Right lobe of liver (tissue), 6 donors: ENCODE measurements at regions not wholly inside any gene's neighbourhood (a gene's known extent, or its start where the extent isn't known, plus 50 kb on each side); places are given as distances from the start of the nearest gene placed in this dataset.

ENCODE experiments used
- ATAC-seq, 4 donors: fragments of 200-7000 bp; cut with Tn5 transposase; one replicate each; pipeline ENCODE4 v1.9.1; 2020; ENCODE audit warnings: mild to moderate bottlenecking in 4 of 4, moderate library complexity in 4 of 4
- DNase-seq, 3 donors: peaks; one replicate each; pipeline ENCODE4 v3.0.0-alpha.2; 2020
- H3K27ac ChIP-seq, 3 donors: fragments of 200-600 bp; one replicate each; pipeline ENCODE4 v1.8.0; 2022
- H3K27me3 ChIP-seq, 2 donors: fragments of 200-600 bp; one replicate each; pipeline ENCODE4 v1.8.0; 2022
- H3K36me3 ChIP-seq, 4 donors: fragments of 200-600 bp; sonication (generic) in 1 of 4; one replicate each; pipeline versions ENCODE4 v1.5.1 to v1.8.0; 2017 to 2022; ENCODE audit warnings: control low read depth in 1 of 4
- H3K4me1 ChIP-seq, 4 donors: fragments of 200-600 bp; sonication (generic) in 1 of 4; one replicate each; pipeline versions ENCODE4 v1.5.1 to v1.8.0; 2017 to 2022; ENCODE audit warnings: control low read depth in 1 of 4
- H3K4me3 ChIP-seq, 3 donors: fragments of 200-600 bp; one replicate each; pipeline ENCODE4 v1.8.0; 2022
- H3K9me3 ChIP-seq, 4 donors: fragments of 200-600 bp; sonication (generic) in 1 of 4; one replicate each; pipeline versions ENCODE4 v1.5.1 to v1.8.0; 2017 to 2022; ENCODE audit warnings: control low read depth in 1 of 4
- POLR2A ChIP-seq: fragments of 450-650 bp; IDR thresholded peaks from one replicate; pipeline ENCODE4 v1.6.1; 2017; ENCODE audit warnings: antibody characterized with exemption, mild to moderate bottlenecking
- WGBS: methylation state at CpG from one replicate; pipeline ENCODE4 v1.1.6; 2018; ENCODE audit warnings: low coverage, low lambda C conversion rate; ENCODE audit not compliant: insufficient coverage; ENCODE audit errors: missing lambda C conversion rate; 5-methylcytosine and 5-hydroxymethylcytosine counted together
- intact Hi-C, 2 donors: fragments of 100-400 bp; cut with DNase I; formaldehyde crosslinking; loops; one replicate each; pipeline versions ENCODE4 v1.11.2 to v1.14.1; 2022
- TF ChIP-seq, protein P1 (sequence below), 4 donors: fragments of 200-600 bp in 3 of 4; fragments of 450-650 bp in 1 of 4; IDR thresholded peaks; one replicate each; pipeline versions ENCODE4 v1.5.1 to v1.8.0; 2016 to 2022; ENCODE audit warnings: antibody characterized with exemption in 4 of 4, mild to moderate bottlenecking in 2 of 4
- donor health status: DM: no; HTN: yes; CAD: no.
- donor health status: DM: no; HTN: no; CAD: no.
- donor health status: DM: no; HTN: no; CAD: no.
- donor health status: DM: no; HTN: yes; CAD: no.
- donor health status: DM: no; HTN: yes; CAD: no.

DNA sequence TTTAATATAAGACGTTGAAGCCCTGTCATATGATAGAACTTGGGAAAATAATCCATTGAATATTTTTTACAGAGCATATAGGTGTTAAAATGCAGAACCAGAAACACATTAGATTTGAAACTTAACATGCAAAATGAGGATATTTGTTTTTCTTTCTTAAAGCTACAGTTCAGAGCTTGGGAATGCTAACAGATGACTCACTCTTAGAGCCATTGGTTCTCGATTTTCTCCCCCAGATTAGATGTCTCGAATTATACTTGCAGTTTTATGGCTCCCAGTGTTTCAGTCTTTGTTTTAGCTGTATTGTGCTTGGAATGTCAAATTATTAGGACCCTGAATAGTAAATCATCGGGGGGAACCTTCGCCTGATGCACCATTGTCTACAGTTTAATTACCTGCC, 575.7 kb upstream of the ZP4 start:
- no peaks in the 10 kb centered on the region for H3K4me1 ChIP-seq
- no peak for ATAC-seq
- DNase-seq: no peak
- intact Hi-C loops: no loop called here
- H3K27me3 ChIP-seq: no peaks in the 10 kb centered on the region
- no peak overlapping the region for H3K4me3 ChIP-seq
- H3K9me3 ChIP-seq: no peaks in the 10 kb centered on the region
- WGBS: 68% methylated on average over 5 of the region's 5 CpGs
- TF ChIP-seq POLR2A: no peak
- TF ChIP-seq, protein P1, sequence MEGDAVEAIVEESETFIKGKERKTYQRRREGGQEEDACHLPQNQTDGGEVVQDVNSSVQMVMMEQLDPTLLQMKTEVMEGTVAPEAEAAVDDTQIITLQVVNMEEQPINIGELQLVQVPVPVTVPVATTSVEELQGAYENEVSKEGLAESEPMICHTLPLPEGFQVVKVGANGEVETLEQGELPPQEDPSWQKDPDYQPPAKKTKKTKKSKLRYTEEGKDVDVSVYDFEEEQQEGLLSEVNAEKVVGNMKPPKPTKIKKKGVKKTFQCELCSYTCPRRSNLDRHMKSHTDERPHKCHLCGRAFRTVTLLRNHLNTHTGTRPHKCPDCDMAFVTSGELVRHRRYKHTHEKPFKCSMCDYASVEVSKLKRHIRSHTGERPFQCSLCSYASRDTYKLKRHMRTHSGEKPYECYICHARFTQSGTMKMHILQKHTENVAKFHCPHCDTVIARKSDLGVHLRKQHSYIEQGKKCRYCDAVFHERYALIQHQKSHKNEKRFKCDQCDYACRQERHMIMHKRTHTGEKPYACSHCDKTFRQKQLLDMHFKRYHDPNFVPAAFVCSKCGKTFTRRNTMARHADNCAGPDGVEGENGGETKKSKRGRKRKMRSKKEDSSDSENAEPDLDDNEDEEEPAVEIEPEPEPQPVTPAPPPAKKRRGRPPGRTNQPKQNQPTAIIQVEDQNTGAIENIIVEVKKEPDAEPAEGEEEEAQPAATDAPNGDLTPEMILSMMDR (IDR thresholded peaks at IDR 0.05): no peak
- no peak overlapping the region for H3K27ac ChIP-seq
- no peaks in the 10 kb centered on the region for H3K36me3 ChIP-seq

DNA sequence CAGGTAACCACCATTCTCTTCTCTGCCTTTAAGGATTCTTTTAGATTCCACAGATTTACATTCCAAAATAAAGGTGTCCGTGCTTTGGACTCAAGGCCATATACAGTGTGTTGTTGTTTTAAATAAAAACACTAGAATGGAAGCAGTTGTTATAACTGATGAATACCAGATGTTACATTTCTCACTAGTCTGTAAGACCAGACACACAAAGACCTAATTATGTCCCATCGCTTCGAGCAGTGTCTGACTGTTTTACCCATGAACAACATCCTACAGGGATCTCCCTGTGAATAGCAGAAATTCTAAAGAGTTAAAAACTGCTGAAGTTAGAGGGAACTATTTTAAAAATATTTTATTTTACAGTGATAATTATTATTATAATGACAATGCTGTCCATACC, 574.7 kb upstream of the ZP4 start:
- H3K36me3 ChIP-seq: no peaks in the 10 kb centered on the region
- H3K27me3 ChIP-seq: no peaks in the 10 kb centered on the region
- DNase-seq (no peak), ATAC-seq (no peak)
- no peak overlapping the region for H3K27ac ChIP-seq
- no peak overlapping the region for H3K4me3 ChIP-seq
- intact Hi-C loops: no loop called here
- TF ChIP-seq, protein P1 (IDR thresholded peaks at IDR 0.05): no peak
- no peak for TF ChIP-seq POLR2A
- no peaks in the 10 kb centered on the region for H3K9me3 ChIP-seq
- no peaks in the 10 kb centered on the region for H3K4me1 ChIP-seq
- 53% methylated on average over 3 of the region's 3 CpGs for WGBS

DNA sequence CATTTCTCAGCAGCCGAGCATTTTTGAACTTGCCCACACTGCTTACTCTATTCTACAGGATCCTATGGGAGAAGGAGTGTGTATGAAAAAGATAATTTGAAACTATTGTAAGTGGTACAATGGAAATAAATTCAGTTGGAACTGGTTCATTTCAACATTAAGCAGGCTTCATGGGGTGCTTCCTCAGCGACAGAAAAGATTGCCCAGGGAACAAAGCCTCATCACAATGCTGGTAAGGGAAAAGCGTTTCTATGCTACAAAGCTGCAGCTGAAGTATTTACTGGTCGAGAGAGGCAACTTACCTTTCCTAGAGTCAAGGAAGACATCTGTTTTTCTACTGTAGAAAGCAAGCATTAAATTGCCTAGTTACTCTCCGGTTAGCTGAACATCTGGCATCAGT, 568.2 kb upstream of the ZP4 start:
- H3K27ac ChIP-seq: no peak overlapping the region
- H3K36me3 ChIP-seq: no peaks in the 10 kb centered on the region
- no peaks in the 10 kb centered on the region for H3K4me1 ChIP-seq
- H3K27me3 ChIP-seq: no peaks in the 10 kb centered on the region
- H3K9me3 ChIP-seq: no peaks in the 10 kb centered on the region
- WGBS: 31% methylated on average over 4 of the region's 5 CpGs
- ATAC-seq (no peak), DNase-seq (no peak)
- no peak for TF ChIP-seq POLR2A
- TF ChIP-seq, protein P1 (IDR thresholded peaks at IDR 0.05): no peak
- H3K4me3 ChIP-seq: no peak overlapping the region
- intact Hi-C loops: no loop called here

DNA sequence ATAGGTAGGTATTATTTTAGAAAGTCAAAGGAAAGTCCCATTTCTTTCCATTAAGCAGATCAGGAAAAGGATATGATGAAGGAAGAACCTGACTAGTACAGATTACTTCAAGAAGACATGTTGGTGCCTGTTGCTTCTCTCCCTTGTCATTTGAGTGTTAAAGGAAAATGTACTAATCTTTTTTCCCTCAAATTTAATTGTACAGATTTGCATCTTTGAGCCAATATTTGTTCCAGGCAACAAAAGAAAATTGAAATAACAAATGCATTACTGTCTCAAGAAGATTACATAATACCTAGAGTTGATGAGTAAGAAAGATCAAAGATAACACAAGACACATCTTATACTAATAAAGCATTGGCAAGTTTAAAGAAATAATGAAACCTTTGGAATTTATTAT, 566.9 kb upstream of the ZP4 start:
- H3K9me3 ChIP-seq: no peaks in the 10 kb centered on the region
- no peak for DNase-seq
- TF ChIP-seq, protein P1 (IDR thresholded peaks at IDR 0.05): no peak
- no peak for TF ChIP-seq POLR2A
- H3K4me3 ChIP-seq: no peak overlapping the region
- H3K27me3 ChIP-seq: no peaks in the 10 kb centered on the region
- intact Hi-C loops: no loop called here
- no peaks in the 10 kb centered on the region for H3K36me3 ChIP-seq
- no peak for ATAC-seq
- H3K4me1 ChIP-seq: no peaks in the 10 kb centered on the region
- H3K27ac ChIP-seq: no peak overlapping the region

DNA sequence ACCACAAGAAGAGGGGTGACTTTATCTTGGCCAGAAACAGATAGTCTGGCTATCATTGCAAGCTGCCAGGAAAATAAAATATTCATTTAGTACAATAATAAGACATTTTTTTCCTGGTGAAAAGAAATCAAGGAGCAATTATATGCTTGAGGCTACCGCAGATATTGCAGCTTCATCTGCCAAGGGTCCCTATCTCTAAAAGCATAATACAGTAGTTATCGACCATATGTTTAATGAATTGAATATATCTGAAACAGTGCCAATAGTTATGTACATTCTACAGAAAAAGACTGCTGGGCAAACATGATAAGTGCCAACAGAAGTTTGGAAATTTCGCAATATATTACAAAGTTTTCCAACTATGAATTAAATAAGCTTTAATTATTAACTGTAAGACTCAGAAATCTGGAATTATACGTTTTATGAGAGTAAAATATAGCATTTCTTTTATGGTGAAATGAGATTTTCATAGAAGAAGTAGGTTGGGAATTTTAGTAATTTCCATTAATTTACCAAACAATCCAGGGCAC, 561.1 kb upstream of the ZP4 start:
- H3K4me3 ChIP-seq: no peak overlapping the region
- no peak for TF ChIP-seq POLR2A
- TF ChIP-seq, protein P1 (IDR thresholded peaks at IDR 0.05): no peak
- 49% methylated on average over 4 of the region's 4 CpGs for WGBS
- no peaks in the 10 kb centered on the region for H3K27me3 ChIP-seq
- no peaks in the 10 kb centered on the region for H3K4me1 ChIP-seq
- H3K36me3 ChIP-seq: no peaks in the 10 kb centered on the region
- H3K9me3 ChIP-seq: no peaks in the 10 kb centered on the region
- no peak for DNase-seq
- no peak overlapping the region for H3K27ac ChIP-seq
- no peak for ATAC-seq
- intact Hi-C loops: no loop called here
